ENCODE measurements at regions not wholly inside any gene's neighbourhood (a gene's known extent, or its start where the extent isn't known, plus 50 kb on each side); places are given as distances from the start of the nearest gene placed in this dataset.

DNA sequence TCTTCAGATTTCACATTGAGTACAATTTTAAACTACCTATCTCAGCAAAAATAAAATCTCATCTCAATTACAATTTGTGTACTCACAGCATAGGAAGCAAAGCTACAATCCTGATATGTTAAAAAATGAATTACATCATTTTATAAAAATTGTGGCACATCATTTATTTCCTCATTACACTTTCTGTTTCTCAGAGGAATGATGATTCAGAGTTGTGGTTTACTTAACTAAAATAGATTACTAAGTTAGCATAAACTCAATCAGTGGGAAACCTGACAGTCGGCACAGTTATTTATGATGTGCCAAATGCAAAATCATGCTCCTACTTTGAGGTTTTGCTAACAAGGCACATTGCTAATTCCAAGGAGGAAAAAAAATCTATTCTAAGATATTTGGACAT lies 325.0 kb downstream of the FBXO8 start:
- no peak for TF ChIP-seq CTCF (IDR thresholded peaks at IDR 0.05; ENCODE audit: borderline replicate concordance, insufficient read depth, low read depth, low read length)

GRCh38 chr4:173943547-173943946 lies 339.9 kb downstream of the FBXO8 start:
- TF ChIP-seq CTCF (IDR thresholded peaks at IDR 0.05; ENCODE audit: borderline replicate concordance, insufficient read depth, low read depth, low read length) = no peak
- no peak overlapping the region for H3K4me3 ChIP-seq (ENCODE audit: low read depth, low read length)

More for the DNA sequence above, 325.0 kb downstream of the FBXO8 start:
- no peak overlapping the region for H3K4me3 ChIP-seq (ENCODE audit: low read depth, low read length)

GRCh38 chr4:173940146-173940545 lies 343.3 kb downstream of the FBXO8 start:
- H3K4me3 ChIP-seq (ENCODE audit: low read depth, low read length) = no peak overlapping the region
- no peak for TF ChIP-seq CTCF (IDR thresholded peaks at IDR 0.05; ENCODE audit: borderline replicate concordance, insufficient read depth, low read depth, low read length)

GRCh38 chr4:173937631-173938270 lies 345.7 kb downstream of the FBXO8 start:
- TF ChIP-seq CTCF (IDR thresholded peaks at IDR 0.05; ENCODE audit: borderline replicate concordance, insufficient read depth, low read depth, low read length) = no peak

GRCh38 chr4:173936861-173937260 lies 346.6 kb downstream of the FBXO8 start:
- TF ChIP-seq CTCF (IDR thresholded peaks at IDR 0.05; ENCODE audit: borderline replicate concordance, insufficient read depth, low read depth, low read length) = no peak
- no peak overlapping the region for H3K4me3 ChIP-seq (ENCODE audit: low read depth, low read length)

More at GRCh38 chr4:173937631-173938270, 345.7 kb downstream of the FBXO8 start:
- no peak overlapping the region for H3K4me3 ChIP-seq (ENCODE audit: low read depth, low read length)

DNA sequence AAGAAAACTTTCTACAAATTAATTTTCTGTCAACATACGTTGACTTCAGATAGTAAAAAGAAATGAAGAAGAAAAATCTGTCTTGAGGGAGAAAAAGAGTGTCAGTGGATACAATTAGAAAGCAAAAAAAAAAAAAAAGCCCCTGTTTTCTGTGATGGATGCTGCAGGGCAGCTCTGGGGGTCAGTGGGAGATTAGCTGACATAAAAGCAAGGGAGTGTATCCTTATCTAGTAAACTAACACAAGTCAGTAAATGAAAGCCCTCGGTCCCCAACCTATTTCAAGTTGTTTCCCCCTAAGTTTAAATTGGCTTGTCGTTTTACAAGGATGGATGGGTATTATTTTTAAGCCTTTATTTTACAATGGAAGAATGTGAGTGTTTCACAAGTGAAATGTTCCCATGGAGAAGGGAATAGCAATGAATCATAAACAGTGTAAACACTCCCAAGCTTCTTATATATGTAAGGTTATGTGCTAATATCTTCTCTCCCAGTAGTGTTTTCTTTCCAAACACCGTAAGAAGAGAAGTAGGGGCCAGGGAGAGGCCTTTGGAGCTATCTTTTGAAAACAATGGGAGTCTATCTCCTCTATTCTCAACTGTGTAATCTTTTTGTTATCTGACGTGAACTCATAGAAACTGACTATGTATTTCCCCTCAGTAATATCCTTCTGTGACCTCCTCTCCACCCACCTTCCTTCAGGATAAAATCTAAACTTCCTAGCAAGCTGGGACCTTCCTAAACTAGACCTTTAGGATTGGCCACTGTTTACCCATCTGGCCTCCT lies 347.7 kb downstream of the FBXO8 start:
- no peak overlapping the region for H3K4me3 ChIP-seq (ENCODE audit: low read depth, low read length)
- TF ChIP-seq CTCF (IDR thresholded peaks at IDR 0.05; ENCODE audit: borderline replicate concordance, insufficient read depth, low read depth, low read length) = no peak
